HG02588 (cell line): ENCODE measurements at regions not wholly inside any gene's neighbourhood (a gene's known extent, or its start where the extent isn't known, plus 50 kb on each side); places are given as distances from the start of the nearest gene placed in this dataset.
"Not testable (repeated sequence)": the region's sequence is repeated elsewhere in the genome, so short reads cannot be mapped to it uniquely, and the experiment has no call there.

Experiments used
- ATAC-seq: cut with Tn5 transposase; IDR thresholded peaks from one replicate; pipeline ENCODE4 v1.9.1; 2021; ENCODE audit warnings: mild to moderate bottlenecking, moderate library complexity; ENCODE audit not compliant: unreplicated experiment

GRCh38 chr1:238783633-238784032 is 602.7 kb upstream of the CHRM3 start:
- no peak for ATAC-seq

GRCh38 chr1:238779716-238780115 is 606.7 kb upstream of the CHRM3 start:
- no peak for ATAC-seq

- ATAC-seq: no peak
These were observed 608.3 kb upstream of the CHRM3 start for GRCh38 chr1:238778113-238778512.

- ATAC-seq: no peak
These were observed 608.8 kb upstream of the CHRM3 start for GRCh38 chr1:238777551-238777950.

- no peak for ATAC-seq
These were observed 610.2 kb upstream of the CHRM3 start for GRCh38 chr1:238776126-238776525.

GRCh38 chr1:238772322-238772721 is 614.0 kb upstream of the CHRM3 start:
- no peak for ATAC-seq

- ATAC-seq: no peak
These were observed 619.0 kb upstream of the CHRM3 start for GRCh38 chr1:238767321-238767720.

GRCh38 chr1:238764779-238765178 is 621.6 kb upstream of the CHRM3 start:
- no peak for ATAC-seq

GRCh38 chr1:238753252-238753651 is 633.1 kb upstream of the CHRM3 start:
- ATAC-seq: no peak

- ATAC-seq: no peak
These were observed 634.0 kb upstream of the CHRM3 start for GRCh38 chr1:238752327-238752726.

GRCh38 chr1:238745069-238745468 is 641.3 kb upstream of the CHRM3 start:
- no peak for ATAC-seq

GRCh38 chr1:238738892-238739291 is 647.5 kb upstream of the CHRM3 start:
- no peak for ATAC-seq

GRCh38 chr1:238727670-238728069 is 658.7 kb upstream of the CHRM3 start:
- ATAC-seq: no peak

- no peak for ATAC-seq
These were observed 663.6 kb upstream of the CHRM3 start for GRCh38 chr1:238722812-238723211.

- ATAC-seq: no peak
These were observed 675.7 kb upstream of the CHRM3 start for GRCh38 chr1:238710697-238711096.

- no peak for ATAC-seq
These were observed 685.3 kb upstream of the CHRM3 start for GRCh38 chr1:238701024-238701423.

GRCh38 chr1:238690415-238690814 is 696.0 kb upstream of the CHRM3 start:
- ATAC-seq: no peak

- ATAC-seq: not testable (repeated sequence)
These were observed 701.8 kb upstream of the CHRM3 start for GRCh38 chr1:238684576-238684975.

GRCh38 chr1:238681451-238681850 is 704.9 kb upstream of the CHRM3 start:
- ATAC-seq: no peak

- no peak for ATAC-seq
These were observed 705.3 kb upstream of the CHRM3 start for GRCh38 chr1:238681021-238681420.

- no peak for ATAC-seq
These were observed 708.8 kb upstream of the CHRM3 start for GRCh38 chr1:238677567-238677966.

GRCh38 chr1:238675221-238675620 is 711.1 kb upstream of the CHRM3 start:
- no peak for ATAC-seq

- no peak for ATAC-seq
These were observed 712.1 kb upstream of the CHRM3 start for GRCh38 chr1:238674316-238674715.

GRCh38 chr1:238673561-238673960 is 712.8 kb upstream of the CHRM3 start:
- ATAC-seq: no peak
